ENCODE measurements at regions not wholly inside any gene's neighbourhood (a gene's known extent, or its start where the extent isn't known, plus 50 kb on each side); places are given as distances from the start of the nearest gene placed in this dataset.

GRCh38 chr1:53378061-53378460, 50.2 kb upstream of the LRP8 start:
- no peak for DNase-seq (ENCODE audit: low spot score)

- DNase-seq (ENCODE audit: low spot score) = no peak
Observed at GRCh38 chr1:53378932-53379661, 51.2 kb upstream of the LRP8 start.

GRCh38 chr1:53379662-53380002, 51.8 kb upstream of the LRP8 start:
- DNase-seq (ENCODE audit: low spot score) = no peak

GRCh38 chr1:53380296-53380695, 52.4 kb upstream of the LRP8 start:
- DNase-seq (ENCODE audit: low spot score) = no peak

DNA sequence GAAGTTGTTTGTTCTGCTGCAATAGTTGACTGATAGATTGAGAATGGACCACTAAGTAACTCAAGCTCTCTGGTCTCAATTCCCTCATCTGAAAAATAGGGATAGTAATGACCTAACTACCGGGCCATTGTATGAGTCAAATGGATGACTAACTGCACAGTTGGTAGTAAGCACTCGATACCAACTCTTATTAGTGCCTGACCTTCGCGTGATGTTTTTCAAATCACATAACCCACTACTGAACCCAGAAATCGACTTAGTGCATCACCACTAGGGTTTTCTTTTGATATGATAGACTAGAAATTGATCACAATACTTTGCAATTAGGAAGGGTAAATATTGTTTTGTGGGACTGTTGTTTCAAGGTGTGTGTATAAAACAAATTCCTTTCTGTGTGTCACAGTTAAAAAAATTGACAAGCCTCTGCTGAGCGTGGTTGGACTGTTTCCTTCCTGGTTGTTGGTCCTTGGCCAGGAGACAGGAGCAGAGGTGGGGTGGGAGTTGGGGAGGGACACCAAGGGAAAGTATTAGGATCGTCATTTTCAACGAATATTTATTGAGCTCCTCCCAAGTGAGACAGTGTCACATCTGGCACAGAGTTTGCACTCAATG, 54.0 kb upstream of the LRP8 start:
- DNase-seq (ENCODE audit: low spot score) = no peak

GRCh38 chr1:53383136-53383870, 55.4 kb upstream of the LRP8 start:
- no peak for DNase-seq (ENCODE audit: low spot score)

DNA sequence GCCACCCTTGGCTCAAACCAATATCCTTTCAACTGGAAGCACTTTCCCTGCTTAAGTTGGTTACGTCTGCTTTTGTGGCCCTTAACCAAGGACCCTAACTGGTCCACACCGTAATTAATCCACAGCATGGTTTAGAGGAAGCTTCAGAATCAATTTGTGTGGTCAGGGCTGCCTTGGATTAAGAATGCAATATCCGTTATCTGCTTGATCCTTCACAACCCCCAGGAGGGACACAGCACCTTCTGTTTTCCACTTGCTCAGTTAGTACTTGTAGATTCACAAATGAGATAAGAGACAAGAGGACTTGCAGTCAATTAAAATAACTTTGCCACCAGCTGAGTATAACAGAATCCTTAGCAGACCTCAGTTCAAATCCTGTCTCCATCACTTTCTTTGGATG, 56.9 kb upstream of the LRP8 start:
- DNase-seq (ENCODE audit: low spot score) = no peak

- DNase-seq (ENCODE audit: low spot score) = no peak
Observed at GRCh38 chr1:53385276-53386225, 57.7 kb upstream of the LRP8 start.

GRCh38 chr1:53388963-53389362, 61.1 kb upstream of the LRP8 start:
- no peak for DNase-seq (ENCODE audit: low spot score)

GRCh38 chr1:53390261-53390660, 62.4 kb upstream of the LRP8 start:
- DNase-seq (ENCODE audit: low spot score) = peak; percentile 57

DNA sequence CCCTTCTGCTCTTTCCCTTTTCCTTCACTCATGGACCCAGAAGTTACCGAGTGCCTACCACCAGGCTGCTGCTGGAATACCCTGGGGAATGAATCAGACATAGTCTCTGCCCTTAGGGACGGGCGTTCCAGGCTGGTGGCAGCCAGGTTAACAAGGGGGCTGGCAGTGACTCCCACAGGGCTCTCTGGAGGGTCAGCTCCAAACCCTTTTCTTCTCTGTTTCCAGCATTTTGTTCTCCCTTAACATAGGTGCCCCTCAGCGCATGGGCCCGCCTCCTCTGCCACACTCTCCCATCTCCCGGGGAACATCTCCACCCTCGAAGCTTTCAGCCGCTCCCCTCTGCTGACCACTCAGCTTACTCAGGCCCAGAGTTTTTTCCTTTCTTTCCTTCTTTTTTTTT, 62.9 kb upstream of the LRP8 start:
- DNase-seq (ENCODE audit: low spot score) = no peak

- no peak for DNase-seq (ENCODE audit: low spot score)
Observed at GRCh38 chr1:53391296-53391695, 63.4 kb upstream of the LRP8 start.

DNA sequence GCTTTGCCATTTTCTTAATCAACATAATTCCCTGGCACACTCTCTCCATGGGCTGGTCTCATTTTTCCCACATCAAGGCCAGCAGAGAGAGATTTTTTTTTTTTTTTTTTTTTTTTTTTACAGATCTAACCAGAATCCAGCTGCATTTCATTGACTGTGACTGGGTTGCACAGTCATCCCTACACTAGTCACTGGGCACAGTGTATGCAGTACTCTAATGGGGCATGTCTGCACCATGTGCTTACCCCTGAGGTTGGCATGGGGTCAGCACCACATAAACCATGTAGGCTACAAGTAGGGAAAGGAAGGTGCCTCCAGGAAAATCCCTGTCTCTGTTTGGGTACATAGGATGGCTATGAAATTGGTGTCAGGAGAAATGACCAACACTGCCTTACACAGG, 64.1 kb upstream of the LRP8 start:
- DNase-seq (ENCODE audit: low spot score) = no peak

- DNase-seq (ENCODE audit: low spot score) = no peak
Observed at GRCh38 chr1:53392460-53392859, 64.6 kb upstream of the LRP8 start.

DNA sequence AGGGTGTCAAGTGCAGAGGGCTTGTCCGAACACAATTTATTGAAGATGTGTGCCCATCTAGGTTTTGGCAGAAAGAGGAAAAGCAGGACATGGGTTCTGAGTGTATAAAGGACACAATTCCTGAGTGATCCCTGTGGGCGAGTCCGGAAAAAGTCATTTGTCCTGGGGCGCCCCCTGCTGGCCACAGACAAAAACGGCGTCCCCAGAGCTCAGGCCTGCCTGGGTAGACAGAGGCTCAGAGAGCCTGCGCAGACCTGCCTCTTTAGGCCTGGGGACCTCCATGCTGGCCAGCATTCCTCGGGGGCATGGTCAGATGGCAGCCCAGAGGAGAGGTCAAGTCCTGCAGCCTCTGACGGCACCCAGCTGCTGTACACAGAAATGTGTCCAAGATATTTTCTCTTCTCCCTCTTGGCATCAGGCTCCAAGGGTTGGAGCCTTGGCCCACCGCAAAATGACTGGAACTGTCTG, 65.5 kb upstream of the LRP8 start:
- peak; percentile 60 for DNase-seq (ENCODE audit: low spot score)

DNA sequence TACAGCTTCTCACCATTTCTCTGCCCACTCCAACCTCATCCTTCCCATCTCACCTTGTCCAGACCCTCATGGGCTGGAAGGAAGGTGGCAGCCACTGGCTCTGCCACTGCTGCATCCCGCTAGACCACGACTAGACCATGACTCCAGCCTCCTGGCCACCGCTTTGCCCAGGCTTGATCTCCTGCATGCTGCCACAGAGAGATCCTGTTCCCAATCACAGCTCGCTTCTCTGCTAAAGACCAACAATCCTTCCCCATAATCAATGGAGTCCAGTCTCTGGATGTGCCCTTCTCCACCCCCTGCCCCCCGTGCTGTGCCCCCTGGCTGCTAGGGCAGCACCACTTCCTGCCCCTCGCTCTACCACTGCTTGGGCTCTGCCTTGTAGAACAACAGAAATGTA, 64.9 kb upstream of the DMRTB1 start:
- DNase-seq (ENCODE audit: low spot score) = no peak

- no peak for DNase-seq (ENCODE audit: low spot score)
Observed at GRCh38 chr1:53395671-53396215, 63.5 kb upstream of the DMRTB1 start.

DNA sequence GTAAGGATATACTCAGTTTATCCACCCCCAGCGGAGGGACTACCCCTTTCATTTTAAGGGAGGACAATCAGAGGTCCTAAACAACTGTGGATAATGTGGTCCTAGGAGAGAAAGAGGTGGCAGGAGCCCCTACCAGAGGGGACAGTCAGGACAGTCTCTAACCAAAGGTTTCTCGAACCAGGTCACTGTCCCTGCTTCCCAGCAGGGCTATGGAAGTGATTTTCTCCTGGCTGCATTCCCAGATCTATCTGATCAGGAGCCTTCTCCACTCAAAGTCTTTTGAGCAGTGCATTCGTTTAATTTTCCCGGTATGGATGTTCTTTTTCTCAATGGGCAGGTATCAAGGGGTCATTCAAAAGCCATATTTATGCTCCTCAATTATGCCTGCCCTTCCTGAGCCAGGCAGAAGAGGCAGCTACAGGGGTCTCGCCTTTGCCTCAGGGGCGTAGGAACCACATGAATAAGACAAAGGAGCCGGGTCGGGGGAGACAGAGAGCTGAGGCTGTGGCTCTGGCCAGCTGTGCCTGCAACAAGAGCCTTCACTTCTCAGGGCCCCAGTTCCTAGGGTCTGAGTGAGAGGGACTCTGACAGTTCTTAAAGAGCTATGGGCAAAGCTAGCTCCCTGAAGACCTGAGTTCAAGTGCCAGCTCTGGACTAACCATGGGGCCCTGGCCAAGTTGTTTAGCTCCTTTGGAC, 62.5 kb upstream of the DMRTB1 start:
- no peak for DNase-seq (ENCODE audit: low spot score)

- no peak for DNase-seq (ENCODE audit: low spot score)
Observed at GRCh38 chr1:53398091-53398490, 61.1 kb upstream of the DMRTB1 start.

DNA sequence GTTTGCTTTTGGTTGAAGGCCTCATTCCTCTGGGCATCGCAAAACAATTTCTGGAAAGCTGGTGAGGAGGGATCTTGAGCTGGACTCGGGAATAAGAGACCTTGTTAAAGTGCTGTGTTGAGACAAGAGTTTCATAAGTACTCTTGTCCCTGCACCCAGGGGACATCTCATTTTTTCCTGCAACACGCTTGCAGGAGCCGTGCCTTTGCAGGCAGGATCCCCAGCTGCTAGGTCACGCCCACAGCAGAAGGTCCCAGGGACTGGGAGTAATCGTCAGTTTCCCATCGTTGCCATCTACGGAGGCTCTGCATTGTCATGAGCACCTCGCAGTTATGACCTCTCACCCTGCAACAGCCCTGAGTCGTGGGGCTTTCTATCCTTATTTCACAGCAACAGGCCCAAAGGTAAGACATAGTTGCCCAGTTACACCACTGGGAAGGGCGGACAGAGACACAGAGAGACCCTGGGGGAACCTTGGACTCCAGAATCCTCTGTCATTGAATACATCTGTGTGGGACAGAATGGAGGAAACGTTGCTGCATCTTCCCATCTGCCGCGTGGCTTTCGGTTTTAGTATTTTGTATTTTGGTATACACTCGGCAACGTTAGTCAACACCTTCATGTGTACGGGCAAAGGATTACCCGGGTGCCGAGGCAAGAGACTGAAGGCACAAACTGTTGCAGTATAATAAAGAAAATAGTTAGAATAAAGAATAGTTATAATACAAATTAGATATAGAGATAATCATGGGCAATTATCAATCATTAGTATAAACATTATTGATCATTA, 60.4 kb upstream of the DMRTB1 start:
- DNase-seq (ENCODE audit: low spot score) = no peak
